ENCODE measurements at regions not wholly inside any gene's neighbourhood (a gene's known extent, or its start where the extent isn't known, plus 50 kb on each side); places are given as distances from the start of the nearest gene placed in this dataset.

DNA sequence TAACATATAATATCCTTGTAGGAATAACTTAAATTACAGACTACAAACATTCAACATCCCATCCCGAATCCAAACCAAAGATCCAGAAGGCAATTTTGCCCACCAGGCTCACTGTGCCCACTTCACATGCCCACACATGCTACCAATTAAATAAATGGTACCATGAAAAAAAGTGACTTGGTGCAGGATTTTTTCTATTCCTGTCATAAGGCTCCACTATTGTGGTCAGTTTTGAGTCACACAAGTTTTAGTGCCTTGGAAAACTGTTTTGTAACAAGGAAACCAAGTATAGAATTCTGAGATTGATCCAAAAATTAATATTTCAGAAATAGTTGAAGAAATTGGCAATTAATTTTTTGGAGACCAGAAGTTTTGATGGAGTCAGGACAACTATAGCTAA is 470.1 kb upstream of the THBS1 start:
- no peak for TF ChIP-seq CTCF (IDR thresholded peaks at IDR 0.05; ENCODE audit: low read depth, low read length)
- H3K4me3 ChIP-seq (replicated peaks in 1 of 2; ENCODE audit: low read depth in 2 of 2, low read length in 2 of 2): no peak overlapping the region
- peak in 1 of 2 donors; percentile 45 for DNase-seq (ENCODE audit: low read depth in 2 of 2)

- H3K4me3 ChIP-seq (replicated peaks in 1 of 2; ENCODE audit: low read depth in 2 of 2, low read length in 2 of 2): no peak overlapping the region
- TF ChIP-seq CTCF (IDR thresholded peaks at IDR 0.05; ENCODE audit: low read depth, low read length): no peak
- DNase-seq (ENCODE audit: low read depth in 2 of 2): no peak
Observed at GRCh38 chr15:39113741-39114140, 467.1 kb upstream of the THBS1 start.

GRCh38 chr15:39114690-39115378 is 466.0 kb upstream of the THBS1 start:
- DNase-seq (ENCODE audit: low read depth in 2 of 2): no peak
- no peak overlapping the region for H3K4me3 ChIP-seq (replicated peaks in 1 of 2; ENCODE audit: low read depth in 2 of 2, low read length in 2 of 2)
- no peak for TF ChIP-seq CTCF (IDR thresholded peaks at IDR 0.05; ENCODE audit: low read depth, low read length)

DNA sequence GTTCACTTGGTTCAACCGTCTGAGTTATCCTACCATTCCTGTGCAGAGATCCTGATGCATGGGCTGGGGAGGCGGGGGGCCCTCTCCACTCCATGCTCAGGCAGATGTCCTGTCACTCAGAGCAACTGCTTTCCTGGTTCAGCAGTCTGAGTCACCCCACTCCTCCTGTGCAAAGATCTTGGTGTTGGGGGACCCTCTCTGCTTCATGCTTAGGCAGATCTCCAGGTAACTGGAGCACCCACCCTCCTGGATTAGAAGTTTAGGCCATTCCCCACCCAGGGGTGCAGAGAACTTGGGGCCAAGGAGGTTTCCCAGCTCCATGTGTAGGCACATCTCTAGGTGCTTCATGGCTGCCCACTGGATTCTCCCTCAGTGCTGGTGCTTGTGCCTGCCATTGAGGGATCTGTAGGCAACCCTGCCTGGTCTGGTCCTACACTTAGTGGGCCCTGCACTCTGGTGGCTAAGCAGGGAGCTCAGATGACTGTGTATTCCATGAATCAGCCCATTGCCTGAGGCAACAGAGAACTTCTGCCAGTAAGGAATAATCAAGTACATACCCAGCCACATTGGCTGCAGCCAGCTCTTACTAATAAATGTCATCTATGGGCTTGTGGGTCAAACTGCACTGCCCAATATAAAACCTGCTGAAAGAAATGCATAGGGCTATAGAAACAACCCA is 465.4 kb upstream of the THBS1 start:
- H3K4me3 ChIP-seq (replicated peaks in 1 of 2; ENCODE audit: low read depth in 2 of 2, low read length in 2 of 2): no peak overlapping the region
- DNase-seq (ENCODE audit: low read depth in 2 of 2): peak in 1 of 2 donors; percentile 29
- no peak for TF ChIP-seq CTCF (IDR thresholded peaks at IDR 0.05; ENCODE audit: low read depth, low read length)

- peak; percentile 95 to 97 for DNase-seq (ENCODE audit: low read depth in 2 of 2)
- no peak overlapping the region for H3K4me3 ChIP-seq (replicated peaks in 1 of 2; ENCODE audit: low read depth in 2 of 2, low read length in 2 of 2)
- TF ChIP-seq CTCF (IDR thresholded peaks at IDR 0.05; ENCODE audit: low read depth, low read length): no peak
Observed at GRCh38 chr15:39118510-39118909, 462.4 kb upstream of the THBS1 start.

GRCh38 chr15:39124155-39124552 is 456.7 kb upstream of the THBS1 start:
- no peak for TF ChIP-seq CTCF (IDR thresholded peaks at IDR 0.05; ENCODE audit: low read depth, low read length)
- peak in 1 of 2 donors; percentile 78 for DNase-seq (ENCODE audit: low read depth in 2 of 2)
- no peak overlapping the region for H3K4me3 ChIP-seq (replicated peaks in 1 of 2; ENCODE audit: low read depth in 2 of 2, low read length in 2 of 2)

Data from cardiac fibroblast (primary cell).